ENCODE measurements at regions not wholly inside any gene's neighbourhood (a gene's known extent, or its start where the extent isn't known, plus 50 kb on each side); places are given as distances from the start of the nearest gene placed in this dataset.
A peak's percentile ranks its signal among the peaks of the same experiment; 100 is the strongest.

DNA sequence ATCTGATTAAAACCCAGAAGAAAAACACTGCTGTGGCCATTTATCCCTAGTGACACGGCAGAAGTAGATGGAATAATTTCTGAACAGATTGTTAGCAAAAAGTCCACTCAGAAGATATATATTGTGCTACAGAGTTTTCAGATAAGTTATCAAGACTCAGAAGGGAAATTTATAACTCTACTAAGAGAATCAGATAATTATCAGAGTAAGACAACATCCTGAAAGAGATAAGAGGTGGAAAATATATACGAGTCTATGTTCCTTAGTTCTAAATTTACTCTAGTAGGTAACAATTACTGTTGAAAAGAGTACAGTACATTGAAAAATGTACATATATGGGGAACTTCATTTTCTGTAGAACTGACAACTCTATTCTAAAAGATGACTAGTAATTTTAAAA lies 176.7 kb downstream of the GNAI1 start:
- H3K4me2 ChIP-seq (ENCODE audit: control insufficient read depth, extremely low read depth, insufficient read depth, low read depth, low read length) = peak overlapping the region; percentile 92
- peaks cover 34% of the 10 kb centered on the region for H3K4me1 ChIP-seq (ENCODE audit: control insufficient read depth, extremely low read depth, insufficient read depth, low read length)
- H3K27me3 ChIP-seq (ENCODE audit: control insufficient read depth, extremely low read depth, insufficient read depth, low read length) = no peaks in the 10 kb centered on the region
- peak overlapping the region; percentile 92 for H3K27ac ChIP-seq (ENCODE audit: control insufficient read depth, insufficient read depth, low read length)
- H3K9ac ChIP-seq (ENCODE audit: control insufficient read depth, extremely low read depth, insufficient read depth, low read length) = peak overlapping the region; percentile 69
- no peaks in the 10 kb centered on the region for H3K36me3 ChIP-seq (ENCODE audit: control insufficient read depth in 2 of 2, extremely low read depth in 1 of 2, insufficient read depth in 2 of 2, low read length in 2 of 2)
- H3K9me1 ChIP-seq (ENCODE audit: control insufficient read depth, extremely low read depth, insufficient read depth, low read length) = no peaks in the 10 kb centered on the region
- DNase-seq (ENCODE audit: low read depth, low spot score) (no peak), FAIRE-seq (no peak)
- dilution Hi-C loops (cut with MboI; ENCODE audit: extremely low pct_ligation_motif_present, low sequenced_read_pairs) = no loop called here
- peak overlapping the region; percentile 2 for H2AFZ ChIP-seq (ENCODE audit: control insufficient read depth, low read length)
- H3K79me2 ChIP-seq (ENCODE audit: control insufficient read depth, insufficient read depth, low read length) = no peaks in the 10 kb centered on the region
- H3K4me3 ChIP-seq (ENCODE audit: control insufficient read depth in 2 of 3, extremely low read depth in 1 of 3, insufficient read depth in 2 of 3, low read depth in 1 of 3, low read length in 3 of 3) = no peak overlapping the region
- TF ChIP-seq EZH2 (IDR thresholded peaks at IDR 0.05; ENCODE audit: low read length) = no peak
- TF ChIP-seq, protein P1, sequence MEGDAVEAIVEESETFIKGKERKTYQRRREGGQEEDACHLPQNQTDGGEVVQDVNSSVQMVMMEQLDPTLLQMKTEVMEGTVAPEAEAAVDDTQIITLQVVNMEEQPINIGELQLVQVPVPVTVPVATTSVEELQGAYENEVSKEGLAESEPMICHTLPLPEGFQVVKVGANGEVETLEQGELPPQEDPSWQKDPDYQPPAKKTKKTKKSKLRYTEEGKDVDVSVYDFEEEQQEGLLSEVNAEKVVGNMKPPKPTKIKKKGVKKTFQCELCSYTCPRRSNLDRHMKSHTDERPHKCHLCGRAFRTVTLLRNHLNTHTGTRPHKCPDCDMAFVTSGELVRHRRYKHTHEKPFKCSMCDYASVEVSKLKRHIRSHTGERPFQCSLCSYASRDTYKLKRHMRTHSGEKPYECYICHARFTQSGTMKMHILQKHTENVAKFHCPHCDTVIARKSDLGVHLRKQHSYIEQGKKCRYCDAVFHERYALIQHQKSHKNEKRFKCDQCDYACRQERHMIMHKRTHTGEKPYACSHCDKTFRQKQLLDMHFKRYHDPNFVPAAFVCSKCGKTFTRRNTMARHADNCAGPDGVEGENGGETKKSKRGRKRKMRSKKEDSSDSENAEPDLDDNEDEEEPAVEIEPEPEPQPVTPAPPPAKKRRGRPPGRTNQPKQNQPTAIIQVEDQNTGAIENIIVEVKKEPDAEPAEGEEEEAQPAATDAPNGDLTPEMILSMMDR (optimal IDR thresholded peaks at IDR 0.05 in 1 of 3, IDR thresholded peaks at IDR 0.05 in 1 of 3, conservative IDR thresholded peaks at IDR 0.05 in 1 of 3; ENCODE audit: extremely low read depth in 1 of 3, insufficient read depth in 2 of 3, low read length in 3 of 3) = no peak
- H4K20me1 ChIP-seq (ENCODE audit: control insufficient read depth, extremely low read depth, insufficient read depth, low read length) = no peaks in the 10 kb centered on the region
- H3K9me3 ChIP-seq (ENCODE audit: control insufficient read depth, low read depth, low read length) = no peaks in the 10 kb centered on the region

DNA sequence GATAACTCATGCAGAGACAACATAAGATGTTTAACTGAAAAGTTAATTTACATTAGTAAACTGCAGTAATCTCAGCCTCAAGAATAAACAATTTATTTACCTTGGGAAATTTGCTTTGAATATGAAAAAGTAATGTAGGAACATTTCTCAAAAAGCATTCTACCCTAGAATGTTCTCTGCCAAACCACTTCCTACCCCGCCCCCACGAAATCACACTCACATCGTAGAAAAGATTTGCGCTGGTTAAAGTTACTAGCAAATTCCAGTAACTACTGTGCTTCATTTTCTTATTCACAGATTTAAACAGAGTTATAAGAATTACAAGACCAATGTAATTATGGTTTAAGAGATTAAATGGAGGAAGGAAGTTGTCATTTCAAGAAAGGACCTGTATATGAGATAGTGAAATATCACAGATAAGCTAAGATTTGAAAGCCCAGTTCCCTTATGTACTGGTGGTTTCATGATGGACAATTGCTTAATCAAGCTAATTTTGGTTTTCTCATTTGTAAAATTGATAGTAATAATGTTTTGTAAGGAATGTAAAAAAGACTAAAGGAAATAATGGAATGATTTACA lies 175.4 kb downstream of the GNAI1 start:
- H3K36me3 ChIP-seq (ENCODE audit: control insufficient read depth in 2 of 2, extremely low read depth in 1 of 2, insufficient read depth in 2 of 2, low read length in 2 of 2) = no peaks in the 10 kb centered on the region
- H3K4me2 ChIP-seq (ENCODE audit: control insufficient read depth, extremely low read depth, insufficient read depth, low read depth, low read length) = no peak overlapping the region
- no peaks in the 10 kb centered on the region for H3K9me3 ChIP-seq (ENCODE audit: control insufficient read depth, low read depth, low read length)
- no peak overlapping the region for H2AFZ ChIP-seq (ENCODE audit: control insufficient read depth, low read length)
- H4K20me1 ChIP-seq (ENCODE audit: control insufficient read depth, extremely low read depth, insufficient read depth, low read length) = no peaks in the 10 kb centered on the region
- H3K27me3 ChIP-seq (ENCODE audit: control insufficient read depth, extremely low read depth, insufficient read depth, low read length) = no peaks in the 10 kb centered on the region
- H3K79me2 ChIP-seq (ENCODE audit: control insufficient read depth, insufficient read depth, low read length) = no peaks in the 10 kb centered on the region
- no peak overlapping the region for H3K27ac ChIP-seq (ENCODE audit: control insufficient read depth, insufficient read depth, low read length)
- dilution Hi-C loops (cut with MboI; ENCODE audit: extremely low pct_ligation_motif_present, low sequenced_read_pairs) = no loop called here
- TF ChIP-seq, protein P1 (optimal IDR thresholded peaks at IDR 0.05 in 1 of 3, IDR thresholded peaks at IDR 0.05 in 1 of 3, conservative IDR thresholded peaks at IDR 0.05 in 1 of 3; ENCODE audit: extremely low read depth in 1 of 3, insufficient read depth in 2 of 3, low read length in 3 of 3) = no peak
- TF ChIP-seq EZH2 (IDR thresholded peaks at IDR 0.05; ENCODE audit: low read length) = no peak
- H3K4me3 ChIP-seq (ENCODE audit: control insufficient read depth in 2 of 3, extremely low read depth in 1 of 3, insufficient read depth in 2 of 3, low read depth in 1 of 3, low read length in 3 of 3) = no peak overlapping the region
- FAIRE-seq (no peak), DNase-seq (ENCODE audit: low read depth, low spot score) (no peak)
- H3K9ac ChIP-seq (ENCODE audit: control insufficient read depth, extremely low read depth, insufficient read depth, low read length) = no peak overlapping the region
- no peaks in the 10 kb centered on the region for H3K9me1 ChIP-seq (ENCODE audit: control insufficient read depth, extremely low read depth, insufficient read depth, low read length)
- H3K4me1 ChIP-seq (ENCODE audit: control insufficient read depth, extremely low read depth, insufficient read depth, low read length) = peaks cover 34% of the 10 kb centered on the region

Data from keratinocyte (primary cell).